Colonic mucosa (tissue), 4 donors: ENCODE measurements at regions not wholly inside any gene's neighbourhood (a gene's known extent, or its start where the extent isn't known, plus 50 kb on each side); places are given as distances from the start of the nearest gene placed in this dataset.

Experiments used
- DNase-seq: peaks from one replicate; pipeline ENCODE4 v3.0.0-alpha.2; 2020
- H3K27ac ChIP-seq: fragments of 200-600 bp; one replicate; pipeline ENCODE4 v1.8.0; 2021
- H3K27me3 ChIP-seq: fragments of 200-600 bp; one replicate; pipeline ENCODE4 v1.8.0; 2021
- H3K36me3 ChIP-seq: fragments of 200-600 bp; one replicate; pipeline ENCODE4 v1.8.0; 2021
- H3K4me1 ChIP-seq: fragments of 200-600 bp; one replicate; pipeline ENCODE4 v1.8.0; 2021; ENCODE audit warnings: mild to moderate bottlenecking
- H3K4me3 ChIP-seq: fragments of 200-600 bp; one replicate; pipeline ENCODE4 v1.8.0; 2021
- H3K9ac ChIP-seq, 2 donors: one replicate each; pipeline ENCODE4 v1.7.0; 2013; ENCODE audit warnings: control low read depth in 2 of 2, low read depth in 2 of 2, low read length in 2 of 2
- H3K9me3 ChIP-seq: fragments of 200-600 bp; one replicate; pipeline ENCODE4 v1.8.0; 2021
- CTCF ChIP-seq: fragments of 200-600 bp; IDR thresholded peaks from one replicate; pipeline ENCODE4 v1.8.0; 2022; ENCODE audit warnings: antibody characterized with exemption, mild to moderate bottlenecking
- intact Hi-C: fragments of 100-400 bp; cut with DNase I; formaldehyde crosslinking; loops from one replicate; pipeline ENCODE4 v1.14.1; 2022
- donor health status: healthy.
- donor health status: DM: no; HTN: no; CAD: no.
- donor health status: DM: no; HTN: no; CAD: no.

GRCh38 chr6:44052419-44053023 is 74.7 kb downstream of the MRPL14 start:
- no peaks in the 10 kb centered on the region for H3K36me3 ChIP-seq
- TF ChIP-seq CTCF: no peak
- no peaks in the 10 kb centered on the region for H3K27me3 ChIP-seq
- H3K9me3 ChIP-seq: no peaks in the 10 kb centered on the region
- intact Hi-C loops: no loop called here
- H3K4me3 ChIP-seq: no peak overlapping the region
- no peak overlapping the region for H3K27ac ChIP-seq
- peak overlapping the region in 1 of 2 donors; percentile 58 for H3K9ac ChIP-seq
- H3K4me1 ChIP-seq: peaks cover 8% of the 10 kb centered on the region
- DNase-seq: no peak

GRCh38 chr6:44051515-44051914 is 75.7 kb downstream of the MRPL14 start:
- H3K4me3 ChIP-seq: no peak overlapping the region
- H3K27ac ChIP-seq: peak overlapping the region; percentile 35
- H3K4me1 ChIP-seq: peaks cover 8% of the 10 kb centered on the region
- intact Hi-C loops: no loop called here
- no peak for TF ChIP-seq CTCF
- no peaks in the 10 kb centered on the region for H3K9me3 ChIP-seq
- no peak for DNase-seq
- H3K36me3 ChIP-seq: no peaks in the 10 kb centered on the region
- no peaks in the 10 kb centered on the region for H3K27me3 ChIP-seq
- H3K9ac ChIP-seq: no peak overlapping the region

GRCh38 chr6:44050872-44051505 is 76.3 kb downstream of the MRPL14 start:
- DNase-seq: peak; percentile 44
- no peak overlapping the region for H3K4me3 ChIP-seq
- H3K36me3 ChIP-seq: no peaks in the 10 kb centered on the region
- H3K4me1 ChIP-seq: peaks cover 8% of the 10 kb centered on the region
- peak overlapping the region in 1 of 2 donors; percentile 29 for H3K9ac ChIP-seq
- TF ChIP-seq CTCF: no peak
- peak overlapping the region; percentile 35 for H3K27ac ChIP-seq
- no peaks in the 10 kb centered on the region for H3K27me3 ChIP-seq
- H3K9me3 ChIP-seq: no peaks in the 10 kb centered on the region
- intact Hi-C loops: no loop called here

- H3K9me3 ChIP-seq: no peaks in the 10 kb centered on the region
- H3K27me3 ChIP-seq: no peaks in the 10 kb centered on the region
- TF ChIP-seq CTCF: no peak
- peak overlapping the region; percentile 23 for H3K27ac ChIP-seq
- H3K9ac ChIP-seq: no peak overlapping the region
- no peaks in the 10 kb centered on the region for H3K36me3 ChIP-seq
- H3K4me3 ChIP-seq: no peak overlapping the region
- peaks cover 8% of the 10 kb centered on the region for H3K4me1 ChIP-seq
- DNase-seq: no peak
- intact Hi-C loops: no loop called here
Observed at GRCh38 chr6:44049989-44050871, 77.0 kb downstream of the MRPL14 start.

- no peaks in the 10 kb centered on the region for H3K27me3 ChIP-seq
- H3K36me3 ChIP-seq: no peaks in the 10 kb centered on the region
- peak overlapping the region; percentile 23 for H3K27ac ChIP-seq
- H3K4me3 ChIP-seq: no peak overlapping the region
- peaks cover 8% of the 10 kb centered on the region for H3K4me1 ChIP-seq
- intact Hi-C loops: no loop called here
- peak; percentile 59 for DNase-seq
- no peak overlapping the region for H3K9ac ChIP-seq
- no peak for TF ChIP-seq CTCF
- no peaks in the 10 kb centered on the region for H3K9me3 ChIP-seq
Observed at GRCh38 chr6:44049163-44049988, 77.9 kb downstream of the MRPL14 start.
